GM23248 (cell line): ENCODE measurements at regions not wholly inside any gene's neighbourhood (a gene's known extent, or its start where the extent isn't known, plus 50 kb on each side); places are given as distances from the start of the nearest gene placed in this dataset.

ENCODE experiments used
- EZH2 ChIP-seq: fragments of 200-600 bp; sonication (generic); IDR thresholded peaks from 2 replicates; pipeline ENCODE4 v1.6.1; 2018; ENCODE audit warnings: antibody characterized with exemption, mild to moderate bottlenecking; ENCODE audit not compliant: insufficient read depth, poor library complexity, severe bottlenecking
- EZH2phosphoT487 ChIP-seq: fragments of 200-600 bp; sonication (generic); IDR thresholded peaks from 2 replicates; pipeline ENCODE4 v1.6.1; 2018; ENCODE audit warnings: antibody characterized with exemption, moderate library complexity, mild to moderate bottlenecking, low read depth; ENCODE audit not compliant: insufficient read depth

DNA sequence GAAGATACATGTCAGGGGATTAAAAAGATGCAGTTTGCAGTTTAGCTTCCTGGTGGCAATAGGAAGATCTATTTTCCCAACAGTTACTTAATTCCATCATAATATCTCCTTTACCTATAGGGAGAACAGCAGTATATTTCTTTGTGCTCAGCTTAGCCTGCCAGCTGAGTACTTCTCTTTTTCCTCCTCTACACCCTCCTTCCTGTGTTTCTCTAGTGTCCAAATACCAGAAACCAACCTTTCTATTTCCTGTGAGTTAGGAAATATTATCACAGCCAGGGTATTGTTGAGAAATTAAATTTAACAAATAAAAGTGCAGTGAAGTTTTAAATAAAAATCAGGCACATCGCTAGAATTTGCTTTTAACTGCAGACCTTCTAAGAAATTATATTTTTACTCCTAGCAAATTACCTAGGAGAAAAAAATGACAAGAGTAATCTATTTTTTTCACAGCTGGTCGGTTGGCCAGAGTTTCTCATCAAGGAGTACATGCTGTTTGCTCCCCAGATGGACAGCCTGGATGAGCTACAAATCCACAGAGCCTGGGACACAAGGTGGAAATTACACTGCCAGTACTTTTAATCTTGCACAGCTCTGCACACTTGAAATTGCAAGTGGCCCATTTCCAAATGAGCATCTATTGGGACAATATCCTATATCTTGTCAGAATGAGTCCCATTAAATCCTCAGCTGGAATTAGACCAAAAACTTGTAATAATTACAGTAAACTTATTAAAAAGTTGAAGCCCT, 185.2 kb upstream of the CFAP20DC start:
- TF ChIP-seq EZH2: no peak
- TF ChIP-seq EZH2phosphoT487: no peak
